ENCODE measurements at regions not wholly inside any gene's neighbourhood (a gene's known extent, or its start where the extent isn't known, plus 50 kb on each side); places are given as distances from the start of the nearest gene placed in this dataset.

DNA sequence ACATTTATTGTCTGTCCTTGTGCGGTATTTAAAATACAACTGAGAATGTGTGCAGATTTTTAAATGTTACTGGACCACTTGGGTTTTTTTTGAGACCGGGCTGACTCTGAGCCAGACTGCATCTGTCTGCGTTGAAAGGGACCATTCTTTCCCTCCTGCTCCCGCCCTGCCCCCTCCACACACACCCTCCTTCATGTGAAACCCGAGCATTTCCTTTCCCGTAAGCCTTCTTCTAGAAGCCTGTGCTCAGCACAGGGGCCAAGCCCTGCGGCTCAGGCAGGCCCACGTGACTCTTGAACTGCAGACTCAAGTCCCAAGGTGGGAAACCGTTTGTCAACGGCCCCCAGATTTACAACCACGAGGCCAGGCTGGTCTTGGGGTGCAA lies 82.7 kb upstream of the FOXC1 start:
- peaks cover 73% of the 10 kb centered on the region for H3K27me3 Mint-ChIP-seq (ENCODE audit: insufficient read depth)
- peaks cover 2% of the 10 kb centered on the region for H3K4me1 ChIP-seq (ENCODE audit: control insufficient read depth, insufficient read depth, low read length)
- WGBS, 2 experiments (ENCODE audit: insufficient coverage in 1 of 2, insufficient read length in 1 of 2) = 24 to 32% methylated on average over 9 to 11 of the region's 11 CpGs
- no peak overlapping the region for H3K4me3 Mint-ChIP-seq
- H3K4me1 Mint-ChIP-seq = peaks cover 8% of the 10 kb centered on the region
- no peak overlapping the region for H3K4me3 ChIP-seq (ENCODE audit: low read length)
- no peak overlapping the region for H3K27ac ChIP-seq (ENCODE audit: low read depth, low read length)
- H3K27me3 ChIP-seq (ENCODE audit: control insufficient read depth, insufficient read depth, low read length, poor library complexity, severe bottlenecking) = peaks cover 59% of the 10 kb centered on the region
- no peak overlapping the region for H3K9ac ChIP-seq (ENCODE audit: extremely low read depth, low read length, poor library complexity, severe bottlenecking)
- H3K9me3 Mint-ChIP-seq = peaks cover 1% of the 10 kb centered on the region
- peak; percentile 75 for DNase-seq
- no peak overlapping the region for H3K27ac Mint-ChIP-seq
- TF ChIP-seq, protein P1, sequence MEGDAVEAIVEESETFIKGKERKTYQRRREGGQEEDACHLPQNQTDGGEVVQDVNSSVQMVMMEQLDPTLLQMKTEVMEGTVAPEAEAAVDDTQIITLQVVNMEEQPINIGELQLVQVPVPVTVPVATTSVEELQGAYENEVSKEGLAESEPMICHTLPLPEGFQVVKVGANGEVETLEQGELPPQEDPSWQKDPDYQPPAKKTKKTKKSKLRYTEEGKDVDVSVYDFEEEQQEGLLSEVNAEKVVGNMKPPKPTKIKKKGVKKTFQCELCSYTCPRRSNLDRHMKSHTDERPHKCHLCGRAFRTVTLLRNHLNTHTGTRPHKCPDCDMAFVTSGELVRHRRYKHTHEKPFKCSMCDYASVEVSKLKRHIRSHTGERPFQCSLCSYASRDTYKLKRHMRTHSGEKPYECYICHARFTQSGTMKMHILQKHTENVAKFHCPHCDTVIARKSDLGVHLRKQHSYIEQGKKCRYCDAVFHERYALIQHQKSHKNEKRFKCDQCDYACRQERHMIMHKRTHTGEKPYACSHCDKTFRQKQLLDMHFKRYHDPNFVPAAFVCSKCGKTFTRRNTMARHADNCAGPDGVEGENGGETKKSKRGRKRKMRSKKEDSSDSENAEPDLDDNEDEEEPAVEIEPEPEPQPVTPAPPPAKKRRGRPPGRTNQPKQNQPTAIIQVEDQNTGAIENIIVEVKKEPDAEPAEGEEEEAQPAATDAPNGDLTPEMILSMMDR (conservative IDR thresholded peaks at IDR 0.05) = no peak
- H3K36me3 ChIP-seq (ENCODE audit: control insufficient read depth, insufficient read depth, low read length) = no peaks in the 10 kb centered on the region
- H3K36me3 Mint-ChIP-seq (ENCODE audit: low read depth) = no peaks in the 10 kb centered on the region
- H3K9me3 ChIP-seq (ENCODE audit: control insufficient read depth, low read length) = no peaks in the 10 kb centered on the region

DNA sequence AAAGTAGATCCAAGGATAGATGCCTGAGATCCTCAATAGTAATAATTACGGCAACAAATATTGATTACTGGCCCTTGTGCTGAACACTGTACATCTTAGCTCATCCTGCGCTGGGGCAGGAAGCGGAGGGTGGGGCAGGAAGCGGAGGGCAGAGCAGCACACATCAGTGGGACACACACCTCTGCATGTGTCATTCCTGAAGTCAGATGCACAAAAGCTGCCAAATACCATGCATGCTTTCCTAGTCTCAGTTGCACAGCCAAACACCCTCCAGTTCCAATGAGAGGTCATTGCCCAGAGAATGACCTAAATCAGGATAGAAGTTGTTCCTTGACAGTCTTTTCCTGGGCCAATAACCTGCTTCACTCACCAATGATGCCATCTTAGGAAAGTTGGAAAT lies 74.4 kb upstream of the FOXC1 start:
- WGBS, 2 experiments (ENCODE audit: insufficient coverage in 1 of 2, insufficient read length in 1 of 2) = 96 to 99% methylated on average over 4 of the region's 4 CpGs
- H3K9ac ChIP-seq (ENCODE audit: extremely low read depth, low read length, poor library complexity, severe bottlenecking) = no peak overlapping the region
- DNase-seq = no peak
- Mint-ChIP-seq H3K27me3 (ENCODE audit: insufficient read depth) (no peaks in the 10 kb centered on the region), H3K27ac (no peak overlapping the region), H3K4me3 (no peak overlapping the region), H3K9me3 (no peaks in the 10 kb centered on the region), H3K4me1 (peaks cover 1% of the 10 kb centered on the region), H3K36me3 (ENCODE audit: low read depth) (no peaks in the 10 kb centered on the region)
- no peak overlapping the region for H3K27ac ChIP-seq (ENCODE audit: low read depth, low read length)
- TF ChIP-seq, protein P1 (conservative IDR thresholded peaks at IDR 0.05) = no peak
- no peaks in the 10 kb centered on the region for H3K4me1 ChIP-seq (ENCODE audit: control insufficient read depth, insufficient read depth, low read length)
- H3K9me3 ChIP-seq (ENCODE audit: control insufficient read depth, low read length) = no peaks in the 10 kb centered on the region
- no peaks in the 10 kb centered on the region for H3K36me3 ChIP-seq (ENCODE audit: control insufficient read depth, insufficient read depth, low read length)
- H3K27me3 ChIP-seq (ENCODE audit: control insufficient read depth, insufficient read depth, low read length, poor library complexity, severe bottlenecking) = no peaks in the 10 kb centered on the region
- H3K4me3 ChIP-seq (ENCODE audit: low read length) = no peak overlapping the region

DNA sequence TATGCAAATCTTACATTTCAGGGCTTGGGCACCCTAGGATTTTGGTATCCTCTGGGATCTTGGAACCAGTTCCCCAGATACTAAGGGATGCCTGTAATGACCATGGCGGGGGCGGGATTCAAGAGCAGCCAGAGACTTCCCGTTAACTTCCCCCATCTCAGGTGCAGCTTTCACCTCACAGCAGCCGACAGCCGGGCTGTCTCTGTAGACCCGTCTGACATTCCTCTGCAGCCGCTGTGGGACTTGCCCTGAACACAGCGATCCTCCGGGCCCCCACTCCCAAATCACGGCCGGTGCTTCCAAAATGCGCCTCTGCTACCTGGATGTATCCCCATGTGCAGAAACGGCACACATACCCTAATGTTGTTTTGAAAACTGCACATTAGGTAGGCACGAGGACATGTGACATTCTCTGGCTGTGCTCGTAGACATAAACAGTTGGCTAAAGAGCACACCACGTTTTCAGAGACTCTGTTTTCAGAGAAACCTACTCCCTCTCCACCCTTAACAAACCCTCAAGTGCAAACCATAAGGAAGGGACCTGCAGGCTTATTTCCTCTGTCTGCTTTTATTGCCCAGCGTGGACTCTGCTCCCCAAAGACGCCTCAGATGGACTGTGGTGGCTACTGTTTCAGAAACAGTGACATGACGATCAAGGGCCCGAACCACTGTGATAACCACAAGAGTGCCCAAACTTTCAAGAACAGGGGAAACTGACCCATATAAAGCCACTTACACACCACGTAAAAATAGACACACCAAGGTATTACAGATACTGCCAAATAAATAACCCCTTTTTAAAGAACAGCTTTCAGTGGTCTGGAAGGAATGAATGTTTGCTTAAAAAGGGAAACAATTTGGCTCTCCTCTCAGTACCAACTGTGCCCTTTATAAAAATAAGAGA lies 72.9 kb upstream of the FOXC1 start:
- Mint-ChIP-seq H3K9me3 (no peaks in the 10 kb centered on the region), H3K27ac (no peak overlapping the region), H3K27me3 (ENCODE audit: insufficient read depth) (no peaks in the 10 kb centered on the region), H3K4me3 (no peak overlapping the region), H3K4me1 (no peaks in the 10 kb centered on the region), H3K36me3 (ENCODE audit: low read depth) (no peaks in the 10 kb centered on the region)
- DNase-seq = no peak
- TF ChIP-seq, protein P1 (conservative IDR thresholded peaks at IDR 0.05) = no peak
- Histone ChIP-seq H3K4me3 (ENCODE audit: low read length) (no peak overlapping the region), H3K4me1 (ENCODE audit: control insufficient read depth, insufficient read depth, low read length) (no peaks in the 10 kb centered on the region), H3K27me3 (ENCODE audit: control insufficient read depth, insufficient read depth, low read length, poor library complexity, severe bottlenecking) (no peaks in the 10 kb centered on the region), H3K9me3 (ENCODE audit: control insufficient read depth, low read length) (no peaks in the 10 kb centered on the region), H3K9ac (ENCODE audit: extremely low read depth, low read length, poor library complexity, severe bottlenecking) (no peak overlapping the region), H3K36me3 (ENCODE audit: control insufficient read depth, insufficient read depth, low read length) (no peaks in the 10 kb centered on the region), H3K27ac (ENCODE audit: low read depth, low read length) (no peak overlapping the region)
- WGBS, 2 experiments (ENCODE audit: insufficient coverage in 1 of 2, insufficient read length in 1 of 2) = 91 to 93% methylated on average over 15 to 21 of the region's 21 CpGs
